Gastrocnemius medialis (tissue), 4 donors: ENCODE measurements at regions not wholly inside any gene's neighbourhood (a gene's known extent, or its start where the extent isn't known, plus 50 kb on each side); places are given as distances from the start of the nearest gene placed in this dataset.

Experiments used
- POLR2A ChIP-seq, 2 donors: fragments of 450-650 bp; IDR thresholded peaks; one replicate each; pipeline ENCODE4 v1.6.1; 2017; ENCODE audit warnings: antibody characterized with exemption in 2 of 2, mild to moderate bottlenecking in 2 of 2, moderate library complexity in 2 of 2
- TF ChIP-seq, protein P1 (sequence below), 5 experiments: fragments of 450-650 bp in 3 of 5; fragments of 200-600 bp in 2 of 5; sonication (generic) in 2 of 5; IDR thresholded peaks in 4 of 5; conservative IDR thresholded peaks in 1 of 5; 1 replicate in 4 of 5; 2 replicates in 1 of 5; pipeline ENCODE4 v1.5.1; 2016 to 2019; ENCODE audit warnings: antibody characterized with exemption in 5 of 5, mild to moderate bottlenecking in 3 of 5, moderate library complexity in 3 of 5

DNA sequence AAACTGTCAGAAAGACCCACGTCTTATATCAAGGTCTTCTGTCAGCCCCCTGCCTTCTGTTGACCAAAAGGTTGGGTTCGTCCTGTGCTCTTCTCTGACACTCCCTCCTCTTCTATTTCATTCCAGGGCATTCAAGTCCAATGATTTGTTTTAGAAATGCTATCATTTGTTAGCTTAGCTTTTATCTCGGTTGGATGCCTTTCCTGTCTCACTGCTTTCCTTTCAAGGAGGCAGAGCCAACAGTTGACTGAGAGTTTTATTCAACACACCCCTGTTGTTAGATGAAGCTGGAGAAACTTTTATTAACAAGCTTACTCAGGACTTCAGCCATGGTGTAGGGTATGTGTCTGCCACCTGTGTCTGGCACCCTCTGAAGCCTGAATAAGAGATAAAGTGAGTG is 112.0 kb upstream of the SLC7A14 start:
- TF ChIP-seq, protein P1, sequence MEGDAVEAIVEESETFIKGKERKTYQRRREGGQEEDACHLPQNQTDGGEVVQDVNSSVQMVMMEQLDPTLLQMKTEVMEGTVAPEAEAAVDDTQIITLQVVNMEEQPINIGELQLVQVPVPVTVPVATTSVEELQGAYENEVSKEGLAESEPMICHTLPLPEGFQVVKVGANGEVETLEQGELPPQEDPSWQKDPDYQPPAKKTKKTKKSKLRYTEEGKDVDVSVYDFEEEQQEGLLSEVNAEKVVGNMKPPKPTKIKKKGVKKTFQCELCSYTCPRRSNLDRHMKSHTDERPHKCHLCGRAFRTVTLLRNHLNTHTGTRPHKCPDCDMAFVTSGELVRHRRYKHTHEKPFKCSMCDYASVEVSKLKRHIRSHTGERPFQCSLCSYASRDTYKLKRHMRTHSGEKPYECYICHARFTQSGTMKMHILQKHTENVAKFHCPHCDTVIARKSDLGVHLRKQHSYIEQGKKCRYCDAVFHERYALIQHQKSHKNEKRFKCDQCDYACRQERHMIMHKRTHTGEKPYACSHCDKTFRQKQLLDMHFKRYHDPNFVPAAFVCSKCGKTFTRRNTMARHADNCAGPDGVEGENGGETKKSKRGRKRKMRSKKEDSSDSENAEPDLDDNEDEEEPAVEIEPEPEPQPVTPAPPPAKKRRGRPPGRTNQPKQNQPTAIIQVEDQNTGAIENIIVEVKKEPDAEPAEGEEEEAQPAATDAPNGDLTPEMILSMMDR (IDR thresholded peaks at IDR 0.05 in 4 of 5, conservative IDR thresholded peaks at IDR 0.05 in 1 of 5), result no peak
- no peak for TF ChIP-seq POLR2A (IDR thresholded peaks at IDR 0.05)
